CD4-positive, alpha-beta T cell (primary cell): ENCODE measurements at regions not wholly inside any gene's neighbourhood (a gene's known extent, or its start where the extent isn't known, plus 50 kb on each side); places are given as distances from the start of the nearest gene placed in this dataset.

Experiments used
- ATAC-seq: fragments of 200-7000 bp; cut with Tn5 transposase; one replicate; pipeline ENCODE4 v1.10.0; 2022; ENCODE audit warnings: mild to moderate bottlenecking; ENCODE audit not compliant: poor library complexity
- CTCF ChIA-PET: fragments of 350-600 bp; sonication (Branson Sonifier 250); formaldehyde crosslinking; loops from one replicate; lab custom pipeline; 2021; ENCODE audit warnings: antibody characterized with exemption, inconsistent platforms; lab: Charles Lee
- POLR2A ChIA-PET: fragments of 350-600 bp; sonication (Branson Sonifier 250); formaldehyde crosslinking; loops from one replicate; lab custom pipeline; 2021; ENCODE audit warnings: antibody characterized with exemption, inconsistent platforms; lab: Charles Lee
- DNase-seq, 14 experiments: peaks; one replicate each; pipeline ENCODE4 v3.0.0-alpha.2; 2013 to 2020; ENCODE audit warnings: mixed read lengths in 2 of 14
- H3K27ac ChIP-seq, 2 donors: one replicate each; pipeline versions ENCODE4 v1.5.1 to v1.7.0; 2013; ENCODE audit warnings: low read length in 2 of 2, low read depth in 1 of 2, mild to moderate bottlenecking in 1 of 2
- H3K27me3 ChIP-seq, 2 experiments: 1 replicate in 1 of 2; 2 replicates in 1 of 2; pipeline versions ENCODE4 v1.6.1 to v1.7.0; 2013; ENCODE audit warnings: low read length in 2 of 2, control low read depth in 1 of 2, mild to moderate bottlenecking in 1 of 2, moderate library complexity in 1 of 2; ENCODE audit not compliant: insufficient read depth in 2 of 2, control insufficient read depth in 1 of 2
- H3K36me3 ChIP-seq: one replicate; pipeline ENCODE4 v1.6.1; 2013; ENCODE audit warnings: low read length, control low read depth; ENCODE audit not compliant: insufficient read depth
- H3K4me1 ChIP-seq: one replicate; pipeline ENCODE4 v1.6.1; 2013; ENCODE audit warnings: low read length, control low read depth; ENCODE audit not compliant: insufficient read depth
- H3K4me3 ChIP-seq: one replicate; pipeline ENCODE4 v1.5.1; 2013; ENCODE audit warnings: mild to moderate bottlenecking, low read length, moderate library complexity
- H3K9me3 ChIP-seq, 2 experiments: 1 replicate in 1 of 2; 2 replicates in 1 of 2; pipeline versions ENCODE4 v1.6.1 to v1.7.0; 2013; ENCODE audit warnings: low read length in 2 of 2, mild to moderate bottlenecking in 2 of 2, control low read depth in 1 of 2, moderate library complexity in 1 of 2; ENCODE audit not compliant: control insufficient read depth in 1 of 2, insufficient read depth in 1 of 2
- H3K27ac Mint-ChIP-seq: one replicate; pipeline ENCODE4 v1.8.0; 2020; ENCODE audit warnings: mixed read lengths
- H3K27me3 Mint-ChIP-seq: one replicate; pipeline ENCODE4 v1.8.0; 2021; ENCODE audit warnings: mixed read lengths
- H3K36me3 Mint-ChIP-seq: one replicate; pipeline ENCODE4 v1.8.0; 2021; ENCODE audit warnings: low read depth, mixed read lengths
- H3K4me1 Mint-ChIP-seq: one replicate; pipeline ENCODE4 v1.8.0; 2021; ENCODE audit warnings: low read depth, mixed read lengths
- H3K4me3 Mint-ChIP-seq: one replicate; pipeline ENCODE4 v1.8.0; 2020; ENCODE audit warnings: mild to moderate bottlenecking, mixed read lengths
- H3K9me3 Mint-ChIP-seq: one replicate; pipeline ENCODE4 v1.8.0; 2020; ENCODE audit warnings: mixed read lengths
- CTCF ChIP-seq: fragments of 200-600 bp; IDR thresholded peaks from one replicate; pipeline ENCODE4 v1.8.0; 2022; ENCODE audit warnings: antibody characterized with exemption, mild to moderate bottlenecking
- intact Hi-C, 2 experiments: fragments of 100-400 bp; cut with DNase I in 1 of 2; cut with micrococcal nuclease in 1 of 2; formaldehyde crosslinking; loops; one replicate each; pipeline versions ENCODE4 v1.15.1 to v1.9.0; 2023 to 2025; cut with DNase I, micrococcal nuclease

GRCh38 chr14:35989736-35990135 is 163.6 kb downstream of the BRMS1L start:
- ChIA-PET CTCF (no interaction called here), POLR2A (no interaction called here)
- intact Hi-C loops, result no loop called here
- Mint-ChIP-seq H3K27ac (no peak overlapping the region), H3K27me3 (peaks cover 6% of the 10 kb centered on the region), H3K4me3 (no peak overlapping the region), H3K9me3 (no peaks in the 10 kb centered on the region), H3K4me1 (no peaks in the 10 kb centered on the region), H3K36me3 (no peaks in the 10 kb centered on the region)
- H3K27me3 ChIP-seq, result no peaks in the 10 kb centered on the region
- no peaks in the 10 kb centered on the region for H3K36me3 ChIP-seq
- no peak for TF ChIP-seq CTCF
- no peak for ATAC-seq
- no peak overlapping the region for H3K4me3 ChIP-seq
- H3K4me1 ChIP-seq, result no peaks in the 10 kb centered on the region
- no peaks in the 10 kb centered on the region for H3K9me3 ChIP-seq
- no peak for DNase-seq
- H3K27ac ChIP-seq, result no peak overlapping the region

GRCh38 chr14:35988972-35989690 is 163.0 kb downstream of the BRMS1L start:
- ATAC-seq, result no peak
- Histone ChIP-seq H3K4me3 (no peak overlapping the region), H3K27me3 (no peaks in the 10 kb centered on the region), H3K27ac (no peak overlapping the region), H3K9me3 (no peaks in the 10 kb centered on the region), H3K4me1 (no peaks in the 10 kb centered on the region), H3K36me3 (no peaks in the 10 kb centered on the region)
- no peak for TF ChIP-seq CTCF
- intact Hi-C loops, result no loop called here
- Mint-ChIP-seq H3K9me3 (no peaks in the 10 kb centered on the region), H3K27me3 (peaks cover 6% of the 10 kb centered on the region), H3K4me3 (no peak overlapping the region), H3K4me1 (no peaks in the 10 kb centered on the region), H3K27ac (no peak overlapping the region), H3K36me3 (no peaks in the 10 kb centered on the region)
- DNase-seq, result no peak
- CTCF ChIA-PET, result interaction anchor here (1.2 kb wide), 1 partner anchor 11 kb away, joined by 3 read pairs; no protein-coding TSS in a partner anchor
- POLR2A ChIA-PET, result no interaction called here

GRCh38 chr14:35988550-35988949 is 162.4 kb downstream of the BRMS1L start:
- Mint-ChIP-seq H3K36me3 (no peaks in the 10 kb centered on the region), H3K9me3 (no peaks in the 10 kb centered on the region), H3K27ac (no peak overlapping the region), H3K4me1 (no peaks in the 10 kb centered on the region), H3K4me3 (no peak overlapping the region), H3K27me3 (peaks cover 6% of the 10 kb centered on the region)
- Histone ChIP-seq H3K4me1 (no peaks in the 10 kb centered on the region), H3K4me3 (no peak overlapping the region), H3K27me3 (no peaks in the 10 kb centered on the region), H3K36me3 (no peaks in the 10 kb centered on the region), H3K9me3 (no peaks in the 10 kb centered on the region), H3K27ac (no peak overlapping the region)
- POLR2A ChIA-PET, result no interaction called here
- intact Hi-C loops, result no loop called here
- CTCF ChIA-PET, result interaction anchor here (1.2 kb wide), 1 partner anchor 11 kb away, joined by 3 read pairs; no protein-coding TSS in a partner anchor
- ATAC-seq, result no peak
- no peak for TF ChIP-seq CTCF
- no peak for DNase-seq
